GM12865 (cell line): ENCODE measurements at regions not wholly inside any gene's neighbourhood (a gene's known extent, or its start where the extent isn't known, plus 50 kb on each side); places are given as distances from the start of the nearest gene placed in this dataset.

Experiments
- DNase-seq: peaks from one replicate; pipeline ENCODE4 v3.0.0; 2010; ENCODE audit warnings: low read depth
- H3K4me3 ChIP-seq: 2 replicates; pipeline ENCODE4 v1.5.1; 2011; ENCODE audit warnings: mild to moderate bottlenecking, low read depth, low read length, control low read depth
- TF ChIP-seq, protein P1 (sequence below): IDR thresholded peaks from 2 replicates; pipeline ENCODE4 v1.5.1; 2011; ENCODE audit warnings: low read length, control low read depth, low read depth, inconsistent platforms; ENCODE audit not compliant: insufficient read depth; ENCODE audit errors: missing control alignments

DNA sequence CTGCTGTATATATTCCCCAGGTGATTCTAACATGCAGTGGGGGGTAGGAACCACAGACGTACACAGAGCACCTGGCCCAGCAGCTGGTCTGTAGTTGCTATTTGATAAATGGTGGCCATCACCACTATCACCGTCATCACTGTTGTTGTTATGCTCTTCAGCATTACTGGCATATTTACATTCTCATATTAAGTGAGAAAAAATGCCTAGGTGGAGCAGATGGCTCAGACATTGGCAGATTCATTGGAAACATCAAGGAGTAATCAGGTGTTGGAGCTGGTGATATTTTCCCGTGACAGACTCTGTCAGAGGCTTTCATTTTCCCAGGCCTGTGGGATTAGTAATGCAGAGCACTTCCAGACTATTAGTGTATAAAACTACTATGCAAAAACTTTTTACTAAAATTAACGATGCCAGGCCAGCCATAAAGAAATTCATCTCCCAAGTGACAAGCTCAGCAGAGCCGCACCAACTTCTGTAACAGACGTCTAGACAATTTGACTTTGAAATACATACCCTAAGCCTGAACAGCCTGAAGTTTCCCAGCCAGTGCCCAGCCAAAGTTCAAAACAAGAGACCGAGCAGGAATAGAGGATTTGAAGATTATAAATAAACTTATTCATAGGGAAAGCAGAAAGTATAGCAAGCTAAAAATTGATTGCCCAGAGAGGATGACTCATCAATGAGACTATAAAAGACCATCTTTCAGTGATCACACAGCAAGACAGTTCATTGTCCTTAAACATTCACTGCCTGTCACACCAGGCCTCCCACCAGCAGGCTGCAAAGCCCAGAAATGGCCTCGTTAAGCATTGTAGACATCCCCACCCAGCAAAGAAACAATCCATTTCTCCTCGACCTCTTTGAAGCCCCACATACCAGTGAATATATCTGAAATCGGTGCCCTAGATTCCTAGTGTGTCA is 247.4 kb upstream of the CHAC2 start:
- DNase-seq: no peak
- no peak overlapping the region for H3K4me3 ChIP-seq
- TF ChIP-seq, protein P1, sequence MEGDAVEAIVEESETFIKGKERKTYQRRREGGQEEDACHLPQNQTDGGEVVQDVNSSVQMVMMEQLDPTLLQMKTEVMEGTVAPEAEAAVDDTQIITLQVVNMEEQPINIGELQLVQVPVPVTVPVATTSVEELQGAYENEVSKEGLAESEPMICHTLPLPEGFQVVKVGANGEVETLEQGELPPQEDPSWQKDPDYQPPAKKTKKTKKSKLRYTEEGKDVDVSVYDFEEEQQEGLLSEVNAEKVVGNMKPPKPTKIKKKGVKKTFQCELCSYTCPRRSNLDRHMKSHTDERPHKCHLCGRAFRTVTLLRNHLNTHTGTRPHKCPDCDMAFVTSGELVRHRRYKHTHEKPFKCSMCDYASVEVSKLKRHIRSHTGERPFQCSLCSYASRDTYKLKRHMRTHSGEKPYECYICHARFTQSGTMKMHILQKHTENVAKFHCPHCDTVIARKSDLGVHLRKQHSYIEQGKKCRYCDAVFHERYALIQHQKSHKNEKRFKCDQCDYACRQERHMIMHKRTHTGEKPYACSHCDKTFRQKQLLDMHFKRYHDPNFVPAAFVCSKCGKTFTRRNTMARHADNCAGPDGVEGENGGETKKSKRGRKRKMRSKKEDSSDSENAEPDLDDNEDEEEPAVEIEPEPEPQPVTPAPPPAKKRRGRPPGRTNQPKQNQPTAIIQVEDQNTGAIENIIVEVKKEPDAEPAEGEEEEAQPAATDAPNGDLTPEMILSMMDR: no peak

DNA sequence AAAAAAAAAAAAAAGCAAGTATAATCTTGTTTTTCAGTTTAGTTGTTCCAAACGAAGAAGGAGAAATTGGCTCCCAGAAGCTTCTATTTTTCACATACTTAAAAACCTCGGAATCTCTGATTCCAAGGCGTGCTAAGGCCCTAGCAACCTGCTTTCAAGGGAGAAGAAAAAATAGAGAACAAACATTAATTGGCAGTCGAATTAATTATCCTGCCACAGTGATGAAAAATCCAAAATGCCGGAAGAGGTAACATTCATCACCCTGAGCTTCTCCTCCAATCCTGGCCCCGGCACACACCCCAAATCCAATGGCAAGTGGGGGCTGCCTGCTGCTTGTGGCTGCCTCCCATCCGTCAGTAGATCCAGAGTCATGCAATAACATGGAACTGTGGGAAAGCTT is 250.2 kb upstream of the CHAC2 start:
- TF ChIP-seq, protein P1: no peak
- DNase-seq: no peak
- H3K4me3 ChIP-seq: no peak overlapping the region

DNA sequence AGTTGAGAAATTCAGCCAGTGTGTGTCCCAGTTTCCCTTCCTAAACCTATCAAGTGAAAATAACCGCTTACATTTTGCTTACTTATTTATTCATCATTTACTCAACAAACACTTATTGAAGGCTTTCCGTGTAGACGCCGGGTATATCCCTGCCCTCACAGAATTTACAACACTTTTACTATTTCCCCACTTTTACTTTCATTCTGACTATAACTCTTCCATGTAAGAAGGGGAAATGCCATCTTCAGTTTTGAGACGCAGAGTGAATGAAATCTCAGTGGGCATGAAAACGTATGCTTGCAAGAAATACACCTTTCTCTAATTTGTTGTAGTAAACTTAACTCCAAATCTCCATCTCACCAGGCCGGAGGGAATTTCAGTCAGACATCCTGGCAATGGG is 251.0 kb upstream of the CHAC2 start:
- no peak overlapping the region for H3K4me3 ChIP-seq
- TF ChIP-seq, protein P1: no peak
- peak; percentile 2 for DNase-seq

DNA sequence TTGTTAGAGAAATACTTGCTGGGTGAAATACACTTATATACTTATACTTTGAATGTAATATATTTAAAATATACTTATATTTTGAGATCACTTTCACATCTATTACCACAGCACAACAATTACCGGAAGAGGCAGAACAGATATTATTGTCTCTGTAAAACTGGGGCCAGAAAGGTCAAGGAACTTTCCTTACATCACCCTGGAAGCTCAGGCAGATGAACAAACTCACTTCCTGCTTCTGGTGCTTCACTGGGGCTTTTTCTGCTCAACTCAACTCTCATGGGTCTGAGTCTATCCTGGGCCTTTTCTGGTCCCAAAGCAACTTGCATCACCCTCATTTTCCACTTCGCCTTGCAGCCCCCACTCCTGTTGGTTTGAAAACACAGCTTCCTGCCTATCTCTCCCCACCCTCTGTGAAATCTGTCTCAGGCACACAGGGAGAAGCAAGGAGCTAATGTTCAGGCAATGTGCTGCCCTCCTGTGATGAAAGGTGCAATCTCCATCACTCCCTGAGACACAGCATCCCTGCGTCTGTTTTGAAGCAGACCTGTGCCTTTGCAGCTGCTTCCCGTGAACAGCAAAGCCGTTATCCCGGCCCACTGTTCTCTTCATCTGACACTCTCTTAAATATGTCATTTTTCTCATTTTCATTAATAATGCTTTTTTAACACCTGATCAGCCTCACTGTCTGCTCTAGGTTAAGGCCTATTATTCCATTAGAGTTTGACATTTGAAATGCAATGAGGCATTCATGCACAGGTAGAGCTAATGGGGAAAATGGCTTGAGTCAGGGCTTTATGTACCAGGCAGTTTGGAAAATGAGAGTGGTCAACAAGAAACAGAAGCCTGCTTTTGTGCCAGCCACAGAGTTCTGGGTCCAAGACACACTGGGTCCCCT is 251.9 kb upstream of the CHAC2 start:
- TF ChIP-seq, protein P1: no peak
- H3K4me3 ChIP-seq: no peak overlapping the region
- peak; percentile 13 for DNase-seq

DNA sequence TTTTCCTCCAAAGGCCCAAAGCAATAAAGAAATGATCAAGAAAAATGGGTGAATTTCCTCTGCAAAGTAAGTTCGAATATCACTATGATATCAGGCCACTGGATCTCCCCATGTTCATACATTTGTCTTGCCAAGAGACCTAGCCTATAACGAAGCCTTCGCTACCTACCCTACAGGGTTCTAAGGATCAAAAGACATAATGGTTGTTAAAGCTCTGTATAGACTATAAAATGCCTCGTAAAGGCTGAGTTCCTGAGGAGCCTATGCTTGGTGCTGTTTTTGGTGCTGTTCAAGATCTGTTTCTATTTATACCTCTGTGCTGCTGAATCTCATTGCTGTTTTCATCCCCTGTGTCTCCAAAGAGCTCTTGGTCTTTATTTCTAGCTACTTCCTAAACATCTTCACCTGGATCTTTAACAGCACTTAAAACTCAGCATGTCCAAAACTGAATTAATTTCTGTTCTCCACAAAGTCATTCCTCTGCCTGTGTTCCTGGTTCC is 254.4 kb upstream of the CHAC2 start:
- no peak for DNase-seq
- TF ChIP-seq, protein P1: no peak
- no peak overlapping the region for H3K4me3 ChIP-seq

DNA sequence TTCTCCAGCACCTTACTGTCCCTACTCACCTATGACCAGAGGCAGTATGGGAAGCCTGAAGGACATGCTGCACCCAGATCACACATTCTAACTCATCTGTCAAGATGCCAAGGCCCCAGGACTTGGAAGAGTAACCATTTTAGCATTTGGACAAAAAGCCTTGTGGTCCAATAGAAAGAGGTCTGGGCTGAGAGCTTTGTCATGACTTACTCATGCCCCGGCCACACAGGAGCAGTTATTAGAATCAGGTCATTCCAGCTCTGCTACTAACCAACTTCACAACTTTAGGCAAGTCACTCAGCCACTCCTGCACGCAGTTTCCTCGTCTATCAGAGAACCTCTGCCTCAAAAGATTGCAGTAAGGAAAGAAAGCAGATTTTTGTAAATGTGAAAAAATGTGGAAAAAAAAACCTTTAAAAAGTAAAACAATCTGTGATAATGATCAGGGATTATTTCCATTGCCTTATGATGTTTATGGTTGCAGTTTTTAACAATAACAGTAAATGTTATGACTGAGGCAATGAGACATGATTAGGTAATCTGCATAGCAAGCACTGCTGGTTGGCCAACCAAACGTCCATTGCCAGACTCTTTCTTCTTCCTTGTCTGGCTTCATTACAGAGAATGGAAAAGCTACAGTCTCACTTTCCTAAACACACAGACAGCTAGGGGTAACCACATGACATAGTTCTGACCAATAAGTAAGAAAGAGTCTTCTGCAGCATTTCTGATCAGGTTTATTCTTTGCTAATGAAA is 255.4 kb upstream of the CHAC2 start:
- DNase-seq: no peak
- TF ChIP-seq, protein P1: no peak
- no peak overlapping the region for H3K4me3 ChIP-seq
